NT2/D1 (cell line): ENCODE measurements at regions not wholly inside any gene's neighbourhood (a gene's known extent, or its start where the extent isn't known, plus 50 kb on each side); places are given as distances from the start of the nearest gene placed in this dataset.

Experiments used
- DNase-seq: peaks from one replicate; pipeline ENCODE4 v3.0.0-alpha.2; 2011; ENCODE audit warnings: low read depth, low spot score
- H3K27me3 ChIP-seq: 2 replicates; pipeline ENCODE4 v1.6.0; 2011; ENCODE audit warnings: mild to moderate bottlenecking; ENCODE audit not compliant: insufficient read length, insufficient read depth
- H3K36me3 ChIP-seq: 2 replicates; pipeline ENCODE4 v1.6.1; 2011; ENCODE audit warnings: mild to moderate bottlenecking, low read length, mixed read lengths; ENCODE audit not compliant: insufficient read depth, insufficient read length
- H3K4me1 ChIP-seq: 2 replicates; pipeline ENCODE4 v1.5.1; 2011; ENCODE audit not compliant: insufficient read depth, insufficient read length
- H3K4me3 ChIP-seq: 2 replicates; pipeline ENCODE4 v1.5.1; 2011; ENCODE audit warnings: low read depth; ENCODE audit not compliant: insufficient read length
- H3K9ac ChIP-seq: 2 replicates; pipeline ENCODE4 v1.6.0; 2011; ENCODE audit warnings: low read depth; ENCODE audit not compliant: insufficient read length
- H3K9me3 ChIP-seq: 2 replicates; pipeline ENCODE4 v1.5.1; 2011; ENCODE audit warnings: mild to moderate bottlenecking, low read length; ENCODE audit not compliant: insufficient read depth
- SUZ12 ChIP-seq: IDR thresholded peaks from 2 replicates; pipeline ENCODE4 v1.6.1; 2011; ENCODE audit not compliant: insufficient read length, insufficient read depth; ENCODE audit errors: extremely low read depth
- YY1 ChIP-seq: IDR thresholded peaks from 2 replicates; pipeline ENCODE4 v1.6.1; 2011; ENCODE audit not compliant: insufficient read length, insufficient read depth
- ZNF274 ChIP-seq: IDR thresholded peaks from 2 replicates; pipeline ENCODE4 v1.6.1; 2011; ENCODE audit warnings: mild to moderate bottlenecking, low read depth, low read length

- no peaks in the 10 kb centered on the region for H3K36me3 ChIP-seq
- TF ChIP-seq YY1 (no peak), ZNF274 (no peak), SUZ12 (no peak)
- H3K9ac ChIP-seq, result no peak overlapping the region
- H3K27me3 ChIP-seq, result no peaks in the 10 kb centered on the region
- DNase-seq, result no peak
- no peak overlapping the region for H3K4me3 ChIP-seq
- H3K9me3 ChIP-seq, result no peaks in the 10 kb centered on the region
- no peaks in the 10 kb centered on the region for H3K4me1 ChIP-seq
Measured at GRCh38 chr11:31936312-31936711, 125.2 kb upstream of the PAX6 start.

- Histone ChIP-seq H3K4me1 (no peaks in the 10 kb centered on the region), H3K4me3 (no peak overlapping the region), H3K36me3 (no peaks in the 10 kb centered on the region), H3K27me3 (no peaks in the 10 kb centered on the region), H3K9me3 (no peaks in the 10 kb centered on the region), H3K9ac (no peak overlapping the region)
- DNase-seq, result no peak
- TF ChIP-seq ZNF274 (no peak), SUZ12 (no peak), YY1 (no peak)
Measured at GRCh38 chr11:31932879-31933278, 121.8 kb upstream of the PAX6 start.

- H3K27me3 ChIP-seq, result no peaks in the 10 kb centered on the region
- no peak for DNase-seq
- H3K4me3 ChIP-seq, result no peak overlapping the region
- H3K4me1 ChIP-seq, result no peaks in the 10 kb centered on the region
- no peaks in the 10 kb centered on the region for H3K9me3 ChIP-seq
- H3K36me3 ChIP-seq, result no peaks in the 10 kb centered on the region
- no peak overlapping the region for H3K9ac ChIP-seq
- no peak for TF ChIP-seq SUZ12
- TF ChIP-seq YY1, result no peak
- TF ChIP-seq ZNF274, result no peak
Measured at GRCh38 chr11:31927982-31928381, 116.9 kb upstream of the PAX6 start.

GRCh38 chr11:31926816-31927528 lies 115.8 kb upstream of the PAX6 start:
- H3K4me1 ChIP-seq, result no peaks in the 10 kb centered on the region
- no peak for TF ChIP-seq YY1
- TF ChIP-seq ZNF274, result no peak
- no peak for TF ChIP-seq SUZ12

GRCh38 chr11:31926106-31926505 lies 115.0 kb upstream of the PAX6 start:
- no peak for TF ChIP-seq ZNF274
- TF ChIP-seq YY1, result no peak
- TF ChIP-seq SUZ12, result no peak
- Histone ChIP-seq H3K36me3 (no peaks in the 10 kb centered on the region), H3K4me1 (no peaks in the 10 kb centered on the region), H3K9me3 (no peaks in the 10 kb centered on the region), H3K9ac (no peak overlapping the region), H3K27me3 (no peaks in the 10 kb centered on the region), H3K4me3 (no peak overlapping the region)
- DNase-seq, result no peak

More at GRCh38 chr11:31926816-31927528, 115.8 kb upstream of the PAX6 start:
- H3K36me3 ChIP-seq, result no peaks in the 10 kb centered on the region
- H3K9ac ChIP-seq, result no peak overlapping the region
- no peaks in the 10 kb centered on the region for H3K27me3 ChIP-seq
- H3K9me3 ChIP-seq, result no peaks in the 10 kb centered on the region
- no peak for DNase-seq
- H3K4me3 ChIP-seq, result no peak overlapping the region

GRCh38 chr11:31922450-31922849 lies 111.3 kb upstream of the PAX6 start:
- no peak for DNase-seq
- Histone ChIP-seq H3K27me3 (no peaks in the 10 kb centered on the region), H3K4me3 (no peak overlapping the region), H3K36me3 (no peaks in the 10 kb centered on the region), H3K9me3 (no peaks in the 10 kb centered on the region), H3K4me1 (no peaks in the 10 kb centered on the region), H3K9ac (no peak overlapping the region)
- TF ChIP-seq YY1 (no peak), ZNF274 (no peak), SUZ12 (no peak)

- Histone ChIP-seq H3K36me3 (no peaks in the 10 kb centered on the region), H3K9ac (no peak overlapping the region), H3K4me3 (no peak overlapping the region), H3K4me1 (no peaks in the 10 kb centered on the region), H3K9me3 (no peaks in the 10 kb centered on the region), H3K27me3 (no peaks in the 10 kb centered on the region)
- no peak for TF ChIP-seq SUZ12
- TF ChIP-seq ZNF274, result no peak
- TF ChIP-seq YY1, result no peak
- DNase-seq, result no peak
Measured at GRCh38 chr11:31921081-31921480, 110.0 kb upstream of the PAX6 start.

GRCh38 chr11:31919175-31919574 lies 108.1 kb upstream of the PAX6 start:
- no peak overlapping the region for H3K9ac ChIP-seq
- no peaks in the 10 kb centered on the region for H3K36me3 ChIP-seq
- DNase-seq, result no peak
- no peaks in the 10 kb centered on the region for H3K27me3 ChIP-seq
- H3K4me1 ChIP-seq, result no peaks in the 10 kb centered on the region
- H3K4me3 ChIP-seq, result no peak overlapping the region
- H3K9me3 ChIP-seq, result no peaks in the 10 kb centered on the region
- TF ChIP-seq YY1 (no peak), ZNF274 (no peak), SUZ12 (no peak)
